Liver (tissue), 3 donors: ENCODE measurements at regions not wholly inside any gene's neighbourhood (a gene's known extent, or its start where the extent isn't known, plus 50 kb on each side); places are given as distances from the start of the nearest gene placed in this dataset.

Experiments
- JUND ChIP-seq, 2 donors: IDR thresholded peaks; 2 replicates each; pipeline ENCODE4 v1.6.1; 2016; ENCODE audit warnings: antibody characterized with exemption in 2 of 2
- RAD21 ChIP-seq, 2 donors: IDR thresholded peaks; 2 replicates each; pipeline ENCODE4 v1.6.1; 2016; ENCODE audit warnings: antibody characterized with exemption in 2 of 2, mild to moderate bottlenecking in 2 of 2
- RXRA ChIP-seq, 2 donors: IDR thresholded peaks; 2 replicates each; pipeline ENCODE4 v1.6.1; 2017 to 2018; ENCODE audit warnings: antibody characterized with exemption in 2 of 2, mild to moderate bottlenecking in 1 of 2
- TF ChIP-seq, protein P1 (sequence below): fragments of 150-350 bp; IDR thresholded peaks from 2 replicates; pipeline ENCODE4 v1.5.1; 2017; ENCODE audit warnings: improper control_type of control experiment, low read depth, low read length; ENCODE audit not compliant: missing input control
- TF ChIP-seq, protein P2 (sequence below): IDR thresholded peaks from 2 replicates; pipeline ENCODE4 v1.6.1; 2016; ENCODE audit warnings: antibody characterized with exemption
- TF ChIP-seq, protein P3 (sequence below): IDR thresholded peaks from 2 replicates; pipeline ENCODE4 v1.6.1; 2016; ENCODE audit warnings: antibody characterized with exemption, mild to moderate bottlenecking
- donor health status: healthy.
- donor health status: healthy.

DNA sequence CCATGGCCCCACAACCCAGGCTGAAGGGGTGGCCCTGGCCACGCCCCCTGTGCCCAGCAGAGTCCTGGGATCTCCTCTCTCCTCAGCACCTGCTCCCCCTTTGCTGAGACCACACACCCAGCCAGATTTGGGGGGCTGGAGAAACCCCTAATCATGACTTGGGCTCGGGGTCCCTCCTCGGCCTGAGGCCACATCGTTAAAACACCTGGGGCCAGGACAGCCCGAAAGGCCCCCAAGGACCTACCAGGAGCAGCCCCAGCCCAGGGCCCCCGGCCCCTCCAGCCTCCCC is 116.7 kb downstream of the FAM53A start:
- TF ChIP-seq RAD21 (IDR thresholded peaks at IDR 0.05) = no peak
- TF ChIP-seq, protein P1, sequence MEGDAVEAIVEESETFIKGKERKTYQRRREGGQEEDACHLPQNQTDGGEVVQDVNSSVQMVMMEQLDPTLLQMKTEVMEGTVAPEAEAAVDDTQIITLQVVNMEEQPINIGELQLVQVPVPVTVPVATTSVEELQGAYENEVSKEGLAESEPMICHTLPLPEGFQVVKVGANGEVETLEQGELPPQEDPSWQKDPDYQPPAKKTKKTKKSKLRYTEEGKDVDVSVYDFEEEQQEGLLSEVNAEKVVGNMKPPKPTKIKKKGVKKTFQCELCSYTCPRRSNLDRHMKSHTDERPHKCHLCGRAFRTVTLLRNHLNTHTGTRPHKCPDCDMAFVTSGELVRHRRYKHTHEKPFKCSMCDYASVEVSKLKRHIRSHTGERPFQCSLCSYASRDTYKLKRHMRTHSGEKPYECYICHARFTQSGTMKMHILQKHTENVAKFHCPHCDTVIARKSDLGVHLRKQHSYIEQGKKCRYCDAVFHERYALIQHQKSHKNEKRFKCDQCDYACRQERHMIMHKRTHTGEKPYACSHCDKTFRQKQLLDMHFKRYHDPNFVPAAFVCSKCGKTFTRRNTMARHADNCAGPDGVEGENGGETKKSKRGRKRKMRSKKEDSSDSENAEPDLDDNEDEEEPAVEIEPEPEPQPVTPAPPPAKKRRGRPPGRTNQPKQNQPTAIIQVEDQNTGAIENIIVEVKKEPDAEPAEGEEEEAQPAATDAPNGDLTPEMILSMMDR = no peak
- TF ChIP-seq, protein P2, sequence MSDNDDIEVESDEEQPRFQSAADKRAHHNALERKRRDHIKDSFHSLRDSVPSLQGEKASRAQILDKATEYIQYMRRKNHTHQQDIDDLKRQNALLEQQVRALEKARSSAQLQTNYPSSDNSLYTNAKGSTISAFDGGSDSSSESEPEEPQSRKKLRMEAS = no peak
- TF ChIP-seq JUND (IDR thresholded peaks at IDR 0.05) = no peak
- no peak for TF ChIP-seq RXRA (IDR thresholded peaks at IDR 0.05)
- TF ChIP-seq, protein P3, sequence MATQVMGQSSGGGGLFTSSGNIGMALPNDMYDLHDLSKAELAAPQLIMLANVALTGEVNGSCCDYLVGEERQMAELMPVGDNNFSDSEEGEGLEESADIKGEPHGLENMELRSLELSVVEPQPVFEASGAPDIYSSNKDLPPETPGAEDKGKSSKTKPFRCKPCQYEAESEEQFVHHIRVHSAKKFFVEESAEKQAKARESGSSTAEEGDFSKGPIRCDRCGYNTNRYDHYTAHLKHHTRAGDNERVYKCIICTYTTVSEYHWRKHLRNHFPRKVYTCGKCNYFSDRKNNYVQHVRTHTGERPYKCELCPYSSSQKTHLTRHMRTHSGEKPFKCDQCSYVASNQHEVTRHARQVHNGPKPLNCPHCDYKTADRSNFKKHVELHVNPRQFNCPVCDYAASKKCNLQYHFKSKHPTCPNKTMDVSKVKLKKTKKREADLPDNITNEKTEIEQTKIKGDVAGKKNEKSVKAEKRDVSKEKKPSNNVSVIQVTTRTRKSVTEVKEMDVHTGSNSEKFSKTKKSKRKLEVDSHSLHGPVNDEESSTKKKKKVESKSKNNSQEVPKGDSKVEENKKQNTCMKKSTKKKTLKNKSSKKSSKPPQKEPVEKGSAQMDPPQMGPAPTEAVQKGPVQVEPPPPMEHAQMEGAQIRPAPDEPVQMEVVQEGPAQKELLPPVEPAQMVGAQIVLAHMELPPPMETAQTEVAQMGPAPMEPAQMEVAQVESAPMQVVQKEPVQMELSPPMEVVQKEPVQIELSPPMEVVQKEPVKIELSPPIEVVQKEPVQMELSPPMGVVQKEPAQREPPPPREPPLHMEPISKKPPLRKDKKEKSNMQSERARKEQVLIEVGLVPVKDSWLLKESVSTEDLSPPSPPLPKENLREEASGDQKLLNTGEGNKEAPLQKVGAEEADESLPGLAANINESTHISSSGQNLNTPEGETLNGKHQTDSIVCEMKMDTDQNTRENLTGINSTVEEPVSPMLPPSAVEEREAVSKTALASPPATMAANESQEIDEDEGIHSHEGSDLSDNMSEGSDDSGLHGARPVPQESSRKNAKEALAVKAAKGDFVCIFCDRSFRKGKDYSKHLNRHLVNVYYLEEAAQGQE = no peak
